ENCODE measurements at regions not wholly inside any gene's neighbourhood (a gene's known extent, or its start where the extent isn't known, plus 50 kb on each side); places are given as distances from the start of the nearest gene placed in this dataset.
"Not testable (repeated sequence)": the region's sequence is repeated elsewhere in the genome, so short reads cannot be mapped to it uniquely, and the experiment has no call there.

DNA sequence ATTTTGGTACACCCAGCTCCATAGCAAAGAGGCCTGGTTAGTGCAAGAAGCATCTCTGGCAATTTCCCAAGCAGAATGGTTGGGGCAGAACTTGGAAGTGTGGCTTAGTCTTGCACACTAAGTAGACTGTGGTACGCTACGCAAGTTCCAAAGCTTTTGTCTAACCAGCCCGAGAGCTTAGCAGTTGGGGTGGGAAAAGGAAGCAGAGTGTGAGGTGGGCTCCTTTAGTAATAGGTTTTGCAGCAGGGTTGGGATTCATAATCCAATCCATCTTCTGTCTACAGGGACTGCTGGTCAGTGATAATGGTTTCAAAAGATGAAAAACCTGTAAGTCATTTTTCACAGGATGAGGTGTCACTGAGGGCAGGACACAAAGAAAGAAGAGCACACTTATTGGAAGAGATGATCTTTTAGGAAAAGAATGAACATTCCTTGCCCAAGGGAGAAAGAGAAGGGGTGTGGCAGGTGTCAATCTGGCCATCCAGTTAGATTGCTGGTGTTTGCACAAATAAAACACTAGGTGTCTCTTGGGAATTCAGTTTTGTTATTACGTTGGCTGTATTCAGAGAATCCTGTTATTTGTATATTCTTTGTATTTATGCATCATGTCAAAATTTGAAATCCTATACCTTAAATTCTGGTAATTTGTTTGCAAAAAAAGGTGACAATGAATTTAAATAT is 244.3 kb downstream of the GPAT3 start:
- no peak for DNase-seq (ENCODE audit: low spot score)

DNA sequence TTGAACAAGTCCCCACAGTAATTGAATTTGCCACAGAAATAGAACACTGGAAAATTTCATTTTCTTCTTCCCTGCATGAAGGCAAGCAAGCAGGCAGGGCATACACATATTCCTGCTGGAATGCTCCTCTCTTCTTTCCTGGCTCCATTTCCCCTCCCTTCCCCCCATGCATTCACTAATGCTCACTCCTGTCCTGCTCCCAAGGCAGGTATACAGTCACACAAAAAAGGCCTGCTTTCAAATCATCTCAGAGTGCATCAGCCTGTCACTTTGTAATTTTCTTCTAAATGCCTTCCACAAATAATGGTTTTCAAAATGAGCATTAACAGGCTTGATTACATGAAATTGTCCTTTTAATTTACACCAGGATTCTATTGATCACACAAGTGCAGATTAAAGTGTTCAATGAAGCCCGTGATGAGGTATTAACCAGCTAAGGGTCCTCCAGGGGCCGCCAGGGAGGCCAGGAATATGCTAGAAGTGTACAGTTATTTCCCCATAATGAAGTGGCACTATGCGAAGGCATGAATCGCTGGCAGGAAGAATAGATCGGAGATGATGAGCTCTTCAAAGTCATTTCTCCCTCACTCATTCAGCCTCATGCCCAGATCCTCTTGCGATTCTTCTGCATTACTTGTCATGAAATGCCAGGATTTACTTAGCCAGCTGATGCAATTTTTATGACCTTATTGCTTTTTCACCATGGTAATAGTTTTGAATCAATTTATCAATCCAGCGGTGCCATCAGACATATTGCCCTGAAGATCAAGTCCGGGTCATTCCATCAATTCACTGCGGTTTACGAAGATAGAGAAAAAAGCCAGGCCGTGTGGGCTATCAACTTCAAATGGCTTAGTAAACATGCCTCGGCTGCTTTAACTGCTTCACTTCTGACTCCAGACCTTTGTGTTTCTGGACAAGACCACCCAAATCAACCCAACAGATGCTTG is 243.5 kb downstream of the GPAT3 start:
- DNase-seq (ENCODE audit: low spot score), result no peak

GRCh38 chr4:83772685-83773084 is 236.8 kb downstream of the GPAT3 start:
- DNase-seq (ENCODE audit: low spot score), result no peak

- peak; percentile 29 for DNase-seq (ENCODE audit: low spot score)
These were observed 235.3 kb downstream of the GPAT3 start for GRCh38 chr4:83771113-83771705.

DNA sequence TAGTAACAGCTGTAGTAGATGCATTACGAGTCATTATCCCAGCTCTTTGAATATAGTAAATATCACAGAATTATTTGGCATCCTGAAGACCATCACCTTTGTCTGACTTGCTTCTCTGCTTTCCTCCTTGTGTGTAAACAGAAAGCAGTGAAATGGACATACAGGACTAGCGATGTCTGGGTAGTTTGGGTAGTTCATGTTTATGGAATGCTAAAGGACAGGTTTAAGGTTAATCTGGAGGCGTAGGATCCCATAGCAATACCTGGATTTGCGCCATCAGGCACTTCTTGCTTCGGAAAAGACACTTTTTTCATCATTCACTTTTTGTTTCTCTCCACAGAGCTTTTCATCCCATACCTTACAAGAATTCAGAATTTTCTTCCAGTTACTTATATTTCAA is 232.2 kb downstream of the GPAT3 start:
- no peak for DNase-seq (ENCODE audit: low spot score)

GRCh38 chr4:83767067-83767466 is 231.2 kb downstream of the GPAT3 start:
- DNase-seq (ENCODE audit: low spot score), result no peak

GRCh38 chr4:83759611-83760010 is 223.7 kb downstream of the GPAT3 start:
- no peak for DNase-seq (ENCODE audit: low spot score)

- no peak for DNase-seq (ENCODE audit: low spot score)
These were observed 222.4 kb downstream of the GPAT3 start for GRCh38 chr4:83758285-83758684.

DNA sequence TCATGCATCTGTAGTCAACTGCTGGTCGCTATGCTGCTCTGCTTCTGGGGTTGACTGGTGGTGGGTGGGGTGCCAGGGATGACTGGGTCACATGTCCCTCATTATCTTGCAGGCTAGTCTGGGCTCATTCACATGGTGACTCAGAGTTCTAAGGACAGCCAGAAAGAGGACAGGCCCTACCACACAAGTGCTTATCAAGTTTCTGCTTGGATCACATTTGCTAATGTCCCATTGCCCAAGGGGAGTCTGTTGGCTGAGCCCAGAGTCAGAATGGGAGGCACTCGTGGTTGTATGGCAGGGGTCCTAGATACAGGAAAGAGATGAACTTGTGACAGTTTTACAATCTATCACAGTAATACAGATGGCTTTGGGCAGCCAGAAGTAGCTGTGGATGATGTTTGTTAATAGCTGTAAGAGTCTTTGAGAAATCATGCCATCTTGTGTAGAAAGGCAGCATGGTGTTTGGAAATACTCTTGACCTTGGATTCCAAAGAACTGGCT is 221.3 kb downstream of the GPAT3 start:
- no peak for DNase-seq (ENCODE audit: low spot score)

GRCh38 chr4:83753260-83753659 is 217.4 kb downstream of the GPAT3 start:
- DNase-seq (ENCODE audit: low spot score), result no peak

DNA sequence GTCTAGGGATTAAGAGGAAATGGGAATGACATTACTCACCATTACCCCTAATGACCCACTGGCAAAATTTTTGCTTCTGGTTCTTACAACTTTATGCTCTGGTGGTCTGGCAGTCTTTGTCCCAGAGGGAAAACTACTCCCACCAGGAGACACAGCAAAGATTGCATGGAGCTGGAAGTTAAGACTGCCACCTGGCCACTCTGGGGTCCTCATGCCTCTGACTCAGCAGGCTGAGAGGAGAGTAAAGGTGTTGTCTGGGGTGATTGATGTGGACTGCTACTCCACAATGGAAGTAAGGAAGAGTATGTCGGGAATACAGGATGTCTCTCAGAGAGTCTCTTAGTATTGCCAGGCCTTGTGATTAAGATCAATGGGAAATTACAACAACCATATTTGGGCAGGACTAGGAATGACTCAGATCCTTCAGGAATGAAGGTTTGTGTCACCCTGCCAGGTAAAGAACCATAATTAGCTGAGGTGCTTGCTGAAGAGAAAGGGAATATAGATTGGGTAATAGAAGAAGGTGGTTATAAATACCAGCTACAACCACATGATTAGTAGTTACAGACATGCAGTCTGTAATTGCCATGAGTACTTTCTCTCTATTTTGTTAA is 215.5 kb downstream of the GPAT3 start:
- DNase-seq (ENCODE audit: low spot score), result no peak

DNA sequence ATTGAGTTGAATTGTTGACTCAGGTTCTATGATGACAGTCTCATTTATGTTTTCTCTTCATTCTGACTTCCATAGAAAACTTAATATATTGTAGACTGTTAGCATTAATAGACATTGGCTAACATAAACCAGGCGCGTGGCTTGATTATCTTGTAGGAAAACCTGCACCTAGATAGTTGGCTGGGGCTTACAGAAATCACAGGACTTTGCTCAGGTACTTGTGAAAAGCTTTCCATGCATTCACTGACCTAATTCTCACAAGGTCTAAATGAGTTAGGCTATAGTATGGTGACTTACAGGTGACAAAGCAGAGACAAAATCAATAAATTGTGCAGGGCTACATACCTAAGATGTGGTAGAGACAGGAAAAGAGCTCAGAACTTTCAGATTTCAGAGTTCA is 212.8 kb downstream of the GPAT3 start:
- DNase-seq (ENCODE audit: low spot score), result no peak

- no peak for DNase-seq (ENCODE audit: low spot score)
These were observed 203.0 kb downstream of the GPAT3 start for GRCh38 chr4:83738895-83739294.

GRCh38 chr4:83734576-83734975 is 198.7 kb downstream of the GPAT3 start:
- no peak for DNase-seq (ENCODE audit: low spot score)

DNA sequence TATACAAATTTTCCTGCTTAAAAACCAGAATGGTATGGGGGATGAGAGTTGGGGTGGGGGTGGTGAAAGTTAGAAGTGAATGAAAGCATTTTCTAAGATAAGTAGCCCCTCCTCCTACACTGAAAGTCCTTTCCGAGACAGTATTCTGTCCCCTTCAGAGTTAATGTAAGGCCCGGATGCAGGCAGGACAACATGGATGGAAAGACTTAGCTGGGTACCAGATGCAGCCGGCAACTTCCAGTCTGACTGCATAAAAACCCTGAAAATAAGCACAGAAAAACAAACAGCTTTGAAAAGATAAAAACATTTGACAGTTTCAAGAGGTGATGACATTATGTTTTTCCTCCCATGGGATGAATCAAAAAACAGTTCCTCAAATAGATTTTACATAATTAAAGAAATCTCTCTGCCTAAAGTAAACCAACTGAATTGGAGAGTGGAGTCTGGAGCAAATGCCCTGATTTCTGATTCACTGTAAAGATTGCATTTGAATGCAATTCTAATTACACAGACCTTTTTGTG is 196.3 kb downstream of the GPAT3 start:
- DNase-seq (ENCODE audit: low spot score), result no peak

- DNase-seq (ENCODE audit: low spot score), result no peak
These were observed 195.7 kb downstream of the GPAT3 start for GRCh38 chr4:83731609-83732008.

DNA sequence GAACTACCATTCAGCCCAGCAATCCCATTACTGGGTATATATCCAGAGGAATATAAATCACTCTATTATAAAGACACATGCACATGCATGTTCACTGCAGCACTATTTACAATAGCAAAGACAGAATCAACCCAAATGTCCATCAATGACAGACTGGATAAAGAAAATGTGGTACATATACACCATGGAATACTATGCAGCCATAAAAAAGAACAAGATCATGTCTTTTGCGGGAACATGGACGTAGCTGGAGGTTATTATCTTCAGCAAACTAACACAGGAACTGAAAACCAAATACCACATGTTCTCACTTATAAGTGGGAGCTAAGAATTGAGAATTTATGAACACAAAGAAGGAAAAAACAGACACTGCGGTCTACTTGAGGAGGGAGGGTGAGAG is 195.1 kb downstream of the GPAT3 start:
- not testable (repeated sequence) for DNase-seq (ENCODE audit: low spot score)

GRCh38 chr4:83728191-83728590 is 192.3 kb downstream of the GPAT3 start:
- DNase-seq (ENCODE audit: low spot score), result no peak

GRCh38 chr4:83725336-83726085 is 189.6 kb downstream of the GPAT3 start:
- DNase-seq (ENCODE audit: low spot score), result peak; percentile 16

DNA sequence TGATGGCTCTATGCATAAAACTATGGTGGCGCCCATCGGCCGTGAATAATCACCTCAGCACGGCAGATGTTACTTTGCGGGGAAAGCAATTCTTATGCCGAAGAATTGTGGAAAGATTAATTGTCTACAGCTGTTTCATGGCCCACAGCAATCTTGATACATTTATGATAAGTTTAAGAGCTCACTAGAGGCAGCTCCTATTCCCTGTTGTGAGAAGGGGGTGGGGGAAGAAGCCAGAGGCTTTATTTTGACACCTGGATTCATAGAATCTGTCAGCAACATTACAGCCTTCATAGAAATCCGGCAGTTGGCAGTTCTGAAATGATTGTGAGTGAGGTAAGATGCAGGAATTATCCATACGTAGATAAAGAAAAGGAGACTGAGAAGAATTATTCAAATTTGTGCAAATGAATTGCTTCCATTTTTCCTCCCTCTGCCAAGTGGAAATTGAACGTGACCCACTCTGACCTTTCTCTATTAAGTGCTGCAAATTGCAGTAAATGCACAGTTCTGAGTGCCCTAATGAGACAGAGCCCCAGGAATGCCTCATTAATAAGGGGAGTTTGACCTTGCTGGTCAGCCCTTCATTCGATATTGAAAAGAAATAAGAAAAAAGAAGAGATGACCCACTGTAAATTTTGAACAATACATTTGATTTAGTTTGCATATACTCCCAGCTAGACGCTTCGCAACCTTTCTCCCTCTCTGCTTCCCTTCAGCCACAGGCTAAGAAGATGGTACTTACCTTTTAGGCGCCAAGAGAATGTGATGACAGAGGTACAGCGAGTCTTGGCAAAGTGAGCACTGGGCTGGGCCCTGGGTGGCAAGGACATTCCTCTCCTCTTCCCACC is 188.8 kb downstream of the GPAT3 start:
- no peak for DNase-seq (ENCODE audit: low spot score)
